Right lobe of liver (tissue), 6 donors: ENCODE measurements at regions not wholly inside any gene's neighbourhood (a gene's known extent, or its start where the extent isn't known, plus 50 kb on each side); places are given as distances from the start of the nearest gene placed in this dataset.

Experiments used
- ATAC-seq, 4 donors: fragments of 200-7000 bp; cut with Tn5 transposase; one replicate each; pipeline ENCODE4 v1.9.1; 2020; ENCODE audit warnings: mild to moderate bottlenecking in 4 of 4, moderate library complexity in 4 of 4
- DNase-seq, 3 donors: peaks; one replicate each; pipeline ENCODE4 v3.0.0-alpha.2; 2020
- H3K27ac ChIP-seq, 3 donors: fragments of 200-600 bp; one replicate each; pipeline ENCODE4 v1.8.0; 2022
- H3K27me3 ChIP-seq, 2 donors: fragments of 200-600 bp; one replicate each; pipeline ENCODE4 v1.8.0; 2022
- H3K36me3 ChIP-seq, 4 donors: fragments of 200-600 bp; sonication (generic) in 1 of 4; one replicate each; pipeline versions ENCODE4 v1.5.1 to v1.8.0; 2017 to 2022; ENCODE audit warnings: control low read depth in 1 of 4
- H3K4me1 ChIP-seq, 4 donors: fragments of 200-600 bp; sonication (generic) in 1 of 4; one replicate each; pipeline versions ENCODE4 v1.5.1 to v1.8.0; 2017 to 2022; ENCODE audit warnings: control low read depth in 1 of 4
- H3K4me3 ChIP-seq, 3 donors: fragments of 200-600 bp; one replicate each; pipeline ENCODE4 v1.8.0; 2022
- H3K9me3 ChIP-seq, 4 donors: fragments of 200-600 bp; sonication (generic) in 1 of 4; one replicate each; pipeline versions ENCODE4 v1.5.1 to v1.8.0; 2017 to 2022; ENCODE audit warnings: control low read depth in 1 of 4
- POLR2A ChIP-seq: fragments of 450-650 bp; IDR thresholded peaks from one replicate; pipeline ENCODE4 v1.6.1; 2017; ENCODE audit warnings: antibody characterized with exemption, mild to moderate bottlenecking
- WGBS: methylation state at CpG from one replicate; pipeline ENCODE4 v1.1.6; 2018; ENCODE audit warnings: low coverage, low lambda C conversion rate; ENCODE audit not compliant: insufficient coverage; ENCODE audit errors: missing lambda C conversion rate; 5-methylcytosine and 5-hydroxymethylcytosine counted together
- intact Hi-C, 2 donors: fragments of 100-400 bp; cut with DNase I; formaldehyde crosslinking; loops; one replicate each; pipeline versions ENCODE4 v1.11.2 to v1.14.1; 2022
- TF ChIP-seq, protein P1 (sequence below), 4 donors: fragments of 200-600 bp in 3 of 4; fragments of 450-650 bp in 1 of 4; IDR thresholded peaks; one replicate each; pipeline versions ENCODE4 v1.5.1 to v1.8.0; 2016 to 2022; ENCODE audit warnings: antibody characterized with exemption in 4 of 4, mild to moderate bottlenecking in 2 of 4
- donor health status: DM: no; HTN: yes; CAD: no.
- donor health status: DM: no; HTN: no; CAD: no.
- donor health status: DM: no; HTN: no; CAD: no.
- donor health status: DM: no; HTN: yes; CAD: no.
- donor health status: DM: no; HTN: yes; CAD: no.

GRCh38 chr1:106960412-106960811 is 96.1 kb upstream of the PRMT6 start:
- DNase-seq (no peak), ATAC-seq (no peak)
- WGBS: 32% methylated on average over 4 of the region's 4 CpGs
- no peaks in the 10 kb centered on the region for H3K9me3 ChIP-seq
- H3K4me1 ChIP-seq: no peaks in the 10 kb centered on the region
- H3K36me3 ChIP-seq: no peaks in the 10 kb centered on the region
- H3K4me3 ChIP-seq: no peak overlapping the region
- H3K27ac ChIP-seq: no peak overlapping the region
- no peaks in the 10 kb centered on the region for H3K27me3 ChIP-seq
- TF ChIP-seq POLR2A: no peak
- TF ChIP-seq, protein P1, sequence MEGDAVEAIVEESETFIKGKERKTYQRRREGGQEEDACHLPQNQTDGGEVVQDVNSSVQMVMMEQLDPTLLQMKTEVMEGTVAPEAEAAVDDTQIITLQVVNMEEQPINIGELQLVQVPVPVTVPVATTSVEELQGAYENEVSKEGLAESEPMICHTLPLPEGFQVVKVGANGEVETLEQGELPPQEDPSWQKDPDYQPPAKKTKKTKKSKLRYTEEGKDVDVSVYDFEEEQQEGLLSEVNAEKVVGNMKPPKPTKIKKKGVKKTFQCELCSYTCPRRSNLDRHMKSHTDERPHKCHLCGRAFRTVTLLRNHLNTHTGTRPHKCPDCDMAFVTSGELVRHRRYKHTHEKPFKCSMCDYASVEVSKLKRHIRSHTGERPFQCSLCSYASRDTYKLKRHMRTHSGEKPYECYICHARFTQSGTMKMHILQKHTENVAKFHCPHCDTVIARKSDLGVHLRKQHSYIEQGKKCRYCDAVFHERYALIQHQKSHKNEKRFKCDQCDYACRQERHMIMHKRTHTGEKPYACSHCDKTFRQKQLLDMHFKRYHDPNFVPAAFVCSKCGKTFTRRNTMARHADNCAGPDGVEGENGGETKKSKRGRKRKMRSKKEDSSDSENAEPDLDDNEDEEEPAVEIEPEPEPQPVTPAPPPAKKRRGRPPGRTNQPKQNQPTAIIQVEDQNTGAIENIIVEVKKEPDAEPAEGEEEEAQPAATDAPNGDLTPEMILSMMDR (IDR thresholded peaks at IDR 0.05): no peak
- intact Hi-C loops: no loop called here

DNA sequence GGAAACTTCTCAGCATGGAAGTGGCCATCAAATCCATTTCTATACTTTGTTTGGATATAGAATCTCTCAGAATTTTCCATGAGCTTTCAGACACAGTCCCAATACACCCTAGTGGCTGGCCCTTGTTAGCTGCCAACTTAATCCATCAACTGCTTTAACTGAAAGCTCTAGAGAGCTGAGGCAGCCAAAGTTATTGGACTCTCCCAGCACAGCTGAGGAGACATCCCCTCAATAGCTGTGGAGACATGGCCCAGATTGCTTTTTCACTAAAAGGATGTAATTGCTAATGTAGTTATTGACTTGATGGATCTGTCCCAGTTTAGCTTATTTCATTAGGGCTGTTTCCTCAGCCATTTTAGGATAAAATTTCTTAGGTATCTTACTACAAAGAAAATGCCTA is 94.8 kb upstream of the PRMT6 start:
- no peak for TF ChIP-seq POLR2A
- TF ChIP-seq, protein P1 (IDR thresholded peaks at IDR 0.05): no peak
- no peaks in the 10 kb centered on the region for H3K9me3 ChIP-seq
- H3K27me3 ChIP-seq: no peaks in the 10 kb centered on the region
- no peak for DNase-seq
- no peaks in the 10 kb centered on the region for H3K36me3 ChIP-seq
- H3K4me3 ChIP-seq: no peak overlapping the region
- H3K4me1 ChIP-seq: no peaks in the 10 kb centered on the region
- intact Hi-C loops: no loop called here
- no peak for ATAC-seq
- no peak overlapping the region for H3K27ac ChIP-seq

DNA sequence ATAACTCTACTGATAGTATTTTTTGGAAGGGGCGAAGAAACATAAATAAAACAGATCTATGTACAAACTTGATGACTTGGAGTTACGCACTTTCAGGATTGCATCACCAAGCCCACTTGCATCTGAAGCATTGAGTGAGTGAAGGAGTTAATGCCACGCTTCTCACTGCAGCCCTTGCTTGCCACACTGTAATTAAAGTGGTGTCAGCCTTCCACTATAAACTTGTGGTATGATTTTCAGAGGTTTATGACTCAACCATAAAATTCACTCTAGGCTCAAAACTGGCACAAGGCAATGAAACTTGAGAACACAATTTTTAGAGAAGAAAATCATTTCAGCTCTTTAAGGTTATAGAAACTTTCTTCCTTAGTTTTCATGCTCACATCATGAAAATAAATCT is 93.9 kb upstream of the PRMT6 start:
- WGBS: 56% methylated on average over 3 of the region's 3 CpGs
- DNase-seq (no peak), ATAC-seq (no peak)
- Histone ChIP-seq H3K4me1 (no peaks in the 10 kb centered on the region), H3K9me3 (no peaks in the 10 kb centered on the region), H3K27ac (no peak overlapping the region), H3K27me3 (no peaks in the 10 kb centered on the region), H3K4me3 (no peak overlapping the region), H3K36me3 (no peaks in the 10 kb centered on the region)
- intact Hi-C loops: no loop called here
- TF ChIP-seq, protein P1 (IDR thresholded peaks at IDR 0.05): no peak
- TF ChIP-seq POLR2A: no peak

GRCh38 chr1:106964495-106964894 is 92.0 kb upstream of the PRMT6 start:
- TF ChIP-seq, protein P1 (IDR thresholded peaks at IDR 0.05): no peak
- TF ChIP-seq POLR2A: no peak
- Histone ChIP-seq H3K4me1 (no peaks in the 10 kb centered on the region), H3K27ac (no peak overlapping the region), H3K4me3 (no peak overlapping the region), H3K9me3 (no peaks in the 10 kb centered on the region), H3K27me3 (no peaks in the 10 kb centered on the region), H3K36me3 (no peaks in the 10 kb centered on the region)
- intact Hi-C loops: no loop called here
- no peak for ATAC-seq
- 60% methylated on average over 4 of the region's 4 CpGs for WGBS
- no peak for DNase-seq

DNA sequence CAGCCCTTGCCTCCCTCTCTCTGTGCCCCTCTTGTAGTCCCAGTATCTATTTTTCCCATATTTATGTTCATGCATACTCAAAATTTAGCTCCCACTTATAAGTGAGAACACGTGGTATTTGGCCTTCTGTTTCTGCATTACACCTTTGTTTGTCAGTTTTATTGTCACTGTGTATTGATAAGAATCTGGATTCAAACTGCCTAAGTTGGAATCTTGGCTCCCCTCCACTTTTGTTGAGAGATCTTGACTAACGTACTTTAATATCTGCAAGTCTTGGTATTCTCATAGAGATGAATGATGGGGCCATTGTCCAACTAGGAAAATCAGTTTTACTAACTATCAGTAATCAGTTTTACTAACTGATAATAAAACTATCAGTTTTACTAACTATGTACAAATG is 87.8 kb upstream of the PRMT6 start:
- WGBS: 39% methylated on average over 2 of the region's 2 CpGs
- ATAC-seq: no peak
- no peak for TF ChIP-seq POLR2A
- TF ChIP-seq, protein P1 (IDR thresholded peaks at IDR 0.05): no peak
- intact Hi-C loops: no loop called here
- Histone ChIP-seq H3K9me3 (no peaks in the 10 kb centered on the region), H3K36me3 (no peaks in the 10 kb centered on the region), H3K4me3 (no peak overlapping the region), H3K27me3 (no peaks in the 10 kb centered on the region), H3K27ac (no peak overlapping the region), H3K4me1 (no peaks in the 10 kb centered on the region)
- DNase-seq: no peak
